HG02885 (cell line): ENCODE measurements at regions not wholly inside any gene's neighbourhood (a gene's known extent, or its start where the extent isn't known, plus 50 kb on each side); places are given as distances from the start of the nearest gene placed in this dataset.

ENCODE experiments used
- ATAC-seq: cut with Tn5 transposase; IDR thresholded peaks from one replicate; pipeline ENCODE4 v1.9.1; 2021; ENCODE audit warnings: mild to moderate bottlenecking; ENCODE audit not compliant: unreplicated experiment, poor library complexity

DNA sequence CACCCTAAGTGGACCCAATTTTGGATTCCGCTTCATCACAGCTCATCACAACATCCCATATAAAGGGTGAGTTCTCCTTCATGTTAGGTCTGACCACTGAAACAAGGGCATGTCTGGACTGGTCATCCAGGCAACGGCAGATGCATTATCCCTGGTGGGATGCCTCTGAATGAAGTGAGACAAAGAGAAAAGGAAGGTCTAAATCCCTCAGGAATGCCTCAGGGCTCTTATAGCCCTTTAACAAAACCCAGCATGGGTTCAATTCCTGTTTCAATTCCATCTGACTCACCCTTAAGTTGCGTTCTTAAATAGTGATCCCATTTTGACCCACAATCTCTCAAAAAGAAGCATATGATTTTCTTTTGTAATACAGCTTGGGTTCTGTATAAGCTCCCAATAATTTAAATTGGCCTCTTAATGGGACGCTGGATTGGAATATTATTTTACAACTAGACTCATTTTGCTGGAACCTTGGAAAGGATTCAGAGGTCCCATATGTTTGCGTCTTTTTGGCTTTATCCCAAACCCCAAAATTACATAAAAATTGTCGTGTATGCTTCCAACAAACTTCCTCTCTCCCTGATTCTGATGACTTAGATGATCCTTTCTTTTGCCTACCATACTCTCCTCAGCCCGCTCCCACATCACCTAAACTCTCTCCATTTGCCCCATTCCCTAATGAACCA, 287.4 kb upstream of the ZP4 start:
- ATAC-seq, result no peak

DNA sequence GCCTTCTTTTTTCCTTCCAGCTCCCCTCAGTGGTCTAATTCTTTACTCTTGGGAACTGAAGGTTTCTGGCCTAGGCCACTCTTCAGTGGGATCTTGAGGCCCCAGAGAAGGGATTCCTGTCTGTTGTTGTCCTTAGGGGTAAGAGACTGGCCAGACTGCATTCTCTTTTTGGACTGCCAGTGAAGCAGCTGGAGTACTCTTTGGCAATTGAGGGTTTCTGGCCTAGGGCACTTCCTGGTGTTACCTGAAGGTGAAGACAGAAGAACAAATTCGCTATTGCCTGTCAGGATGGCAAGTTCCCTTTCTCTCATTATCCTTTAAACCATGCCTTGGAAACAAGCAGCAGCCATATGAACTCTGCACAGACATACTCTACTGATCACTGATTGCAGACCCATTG, 286.6 kb upstream of the ZP4 start:
- ATAC-seq, result no peak

DNA sequence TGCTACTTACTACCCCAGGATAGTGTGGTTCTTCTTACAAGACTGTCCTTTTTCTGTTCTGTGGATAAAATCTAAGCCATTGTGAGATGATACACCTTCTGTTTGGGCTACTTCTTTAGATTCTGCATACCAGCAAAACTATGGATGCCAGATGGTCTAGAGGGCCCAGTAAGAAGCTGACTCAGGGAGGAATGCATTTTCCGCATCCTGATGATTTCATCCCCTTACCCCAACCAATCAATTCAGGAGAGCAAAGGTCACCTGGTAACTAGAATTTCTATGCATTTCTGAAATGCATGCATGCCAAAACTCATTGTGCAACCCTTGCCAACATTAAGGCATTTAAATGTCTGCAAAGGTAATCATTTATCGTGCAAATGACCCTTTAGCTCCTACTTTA, 285.7 kb upstream of the ZP4 start:
- ATAC-seq, result no peak

DNA sequence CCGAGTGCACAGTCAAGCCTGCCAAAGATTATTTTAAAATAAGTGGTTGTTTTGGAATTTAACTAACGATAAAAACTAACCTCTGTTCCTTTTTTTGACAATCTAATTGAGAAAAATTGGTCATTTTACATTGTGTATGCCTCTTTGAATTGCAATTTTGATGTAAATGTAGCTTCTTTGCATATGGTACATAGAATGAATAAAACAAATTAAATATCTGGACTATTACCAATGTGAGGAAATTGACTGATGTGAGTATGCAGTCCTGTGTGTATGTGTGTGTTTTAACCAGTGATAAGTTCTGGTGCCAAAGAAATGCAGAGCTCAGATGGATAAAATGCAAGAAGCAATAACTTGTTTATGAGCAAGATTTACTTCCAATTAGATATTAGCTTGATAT, 281.3 kb upstream of the ZP4 start:
- no peak for ATAC-seq

DNA sequence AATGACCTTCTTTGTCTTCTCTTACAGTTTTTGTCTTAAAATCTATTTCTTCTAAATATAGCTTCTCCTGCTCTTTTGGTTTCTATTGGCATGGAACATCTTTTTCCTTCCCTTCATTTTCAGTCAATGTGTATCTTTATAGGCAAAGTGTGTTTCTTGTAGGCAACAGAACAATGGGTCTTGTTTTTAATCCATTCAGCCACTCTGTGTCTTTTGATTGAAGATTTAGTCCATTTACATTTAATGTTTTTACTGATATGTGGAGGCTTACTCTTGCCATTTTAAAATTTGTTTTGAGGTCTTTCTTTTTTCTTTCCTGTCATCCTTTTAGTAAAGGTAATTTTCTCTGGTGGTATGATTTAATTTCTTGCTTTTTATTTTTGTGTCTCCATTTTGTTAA, 271.2 kb upstream of the ZP4 start:
- no peak for ATAC-seq

DNA sequence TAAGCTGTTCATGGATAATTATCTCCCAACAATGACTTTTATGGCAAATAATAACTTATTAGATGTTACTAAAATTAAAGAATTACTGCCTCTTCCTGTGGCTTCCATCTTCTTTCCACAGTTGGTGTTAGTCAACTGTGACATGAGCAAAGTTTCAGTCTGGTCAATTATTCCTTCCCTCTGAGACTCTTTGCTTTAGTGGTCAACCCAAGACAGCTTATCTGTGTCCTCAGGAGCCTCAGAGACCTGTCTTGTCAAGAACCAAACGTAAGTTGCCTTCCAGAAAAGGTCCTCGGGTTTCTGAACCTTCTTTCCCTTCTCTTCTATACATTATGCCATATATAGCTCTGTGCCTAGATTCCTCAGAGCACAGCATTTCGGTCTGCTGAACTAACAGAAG, 263.2 kb upstream of the ZP4 start:
- no peak for ATAC-seq

DNA sequence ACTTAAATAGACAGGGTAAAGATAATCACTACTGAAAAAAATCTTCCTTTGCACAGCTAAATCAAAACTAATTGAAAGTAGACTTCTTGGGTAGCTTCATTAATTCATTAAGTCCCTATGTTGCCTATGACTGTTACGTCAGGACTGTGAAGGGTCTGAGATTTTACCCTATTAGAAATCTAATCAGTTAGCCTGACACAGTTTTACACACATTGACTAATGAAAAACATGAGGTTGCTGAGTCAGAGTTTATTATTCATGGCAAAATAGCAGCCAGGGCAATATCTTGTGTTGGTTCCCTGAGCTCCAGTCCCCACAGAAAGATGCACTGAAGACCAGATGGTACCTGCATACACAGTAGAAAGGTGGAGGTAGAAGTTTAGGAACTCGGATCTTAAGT, 262.5 kb upstream of the ZP4 start:
- ATAC-seq, result no peak

DNA sequence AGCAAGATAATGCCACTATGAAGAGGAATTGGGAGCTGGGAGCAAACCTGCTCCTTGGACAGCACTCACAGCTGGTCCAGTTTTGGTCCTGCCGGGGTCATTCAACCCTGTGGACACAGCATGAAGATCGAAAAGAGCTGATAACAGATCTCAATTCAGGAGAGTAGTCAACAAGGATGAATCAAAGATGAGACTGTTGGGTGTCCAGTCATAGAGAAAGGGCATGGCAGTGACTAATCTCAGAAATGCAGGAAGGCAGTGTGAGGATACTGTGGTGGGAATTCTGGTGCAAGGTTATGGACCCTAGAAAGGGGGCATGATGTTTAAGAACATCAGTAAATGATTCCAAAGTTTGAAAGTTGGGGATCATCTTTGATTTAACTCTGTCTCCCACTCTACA, 261.4 kb upstream of the ZP4 start:
- ATAC-seq, result no peak

DNA sequence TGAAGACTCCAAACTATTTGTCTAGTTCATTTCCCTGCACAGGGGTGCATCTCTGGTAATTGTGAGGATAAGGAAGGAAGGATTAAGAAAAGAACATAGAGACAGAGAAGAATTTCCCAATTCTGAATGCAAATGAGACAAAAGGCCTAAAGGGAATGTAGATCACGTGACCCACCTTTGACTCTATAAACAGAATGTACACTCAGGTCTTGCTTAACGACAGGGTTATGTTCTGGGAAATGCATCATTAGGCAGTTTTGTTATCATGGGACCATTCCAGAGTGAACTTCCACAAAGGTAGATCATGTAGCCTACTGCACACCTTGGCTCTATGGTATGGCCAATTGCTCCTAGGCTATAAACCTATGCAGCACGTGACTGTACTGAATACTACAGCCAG, 252.3 kb upstream of the ZP4 start:
- ATAC-seq, result no peak

DNA sequence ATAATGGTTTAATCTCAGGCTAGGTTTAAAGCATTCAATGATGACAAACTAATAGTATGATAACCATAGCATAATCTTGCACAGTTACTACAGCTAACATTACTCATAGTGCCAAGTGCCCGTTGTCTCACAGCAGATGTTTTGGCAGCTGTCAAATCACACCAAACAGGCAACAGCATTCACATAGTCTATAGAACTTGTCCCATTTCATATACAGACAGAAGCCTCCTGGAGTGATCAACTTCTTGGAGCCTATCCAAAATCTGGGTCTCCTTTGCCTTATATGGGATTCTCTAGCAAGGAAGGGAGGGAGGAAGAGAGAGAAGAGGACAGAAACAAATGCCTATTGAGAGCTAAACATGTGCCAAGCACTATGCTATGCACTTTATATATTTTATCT, 250.6 kb upstream of the ZP4 start:
- ATAC-seq, result no peak

DNA sequence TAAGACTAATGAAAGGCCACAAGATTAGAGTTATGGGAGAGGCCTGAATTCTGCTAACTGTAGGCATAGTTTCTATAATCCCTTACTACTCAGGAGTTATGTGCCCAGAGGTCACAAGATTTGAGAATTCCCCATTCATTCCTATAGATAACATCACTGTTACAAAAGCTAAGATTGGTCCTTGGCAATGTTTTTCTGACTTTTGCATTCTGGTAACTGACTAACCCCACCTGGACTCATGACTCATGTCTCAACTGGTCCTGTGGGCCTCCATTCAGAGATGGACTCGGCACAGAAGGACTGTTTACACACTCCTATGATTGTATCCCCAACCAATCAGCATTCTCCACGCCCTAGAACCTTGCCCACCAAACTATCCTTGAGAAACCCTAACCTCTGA, 249.0 kb upstream of the ZP4 start:
- no peak for ATAC-seq

DNA sequence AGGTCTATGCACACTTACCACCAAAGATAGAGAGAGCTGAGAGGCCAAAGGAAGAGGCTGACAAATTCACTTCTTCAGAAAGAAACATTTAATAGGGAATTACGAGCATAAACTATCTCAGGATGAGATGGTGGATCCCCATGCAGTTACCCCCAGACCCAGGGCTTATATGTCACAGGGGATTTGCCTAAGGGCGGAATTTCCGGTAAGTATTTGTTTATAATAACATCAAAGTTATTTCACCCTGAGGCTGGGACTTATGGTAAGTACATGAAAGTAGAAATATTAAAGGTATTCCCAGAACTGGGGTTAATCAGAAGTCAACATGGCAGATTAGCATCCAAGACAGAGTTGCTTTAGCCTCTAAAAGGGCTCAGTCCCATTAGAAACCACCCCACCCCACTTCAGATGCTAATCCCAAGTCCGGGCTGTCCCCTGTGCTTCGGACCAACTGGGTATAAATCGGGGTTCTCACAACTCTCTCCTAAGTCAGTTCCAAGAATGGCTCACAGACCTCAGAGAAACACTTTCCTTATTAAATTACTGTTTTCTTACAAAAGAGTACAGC, 247.4 kb upstream of the ZP4 start:
- no peak for ATAC-seq

DNA sequence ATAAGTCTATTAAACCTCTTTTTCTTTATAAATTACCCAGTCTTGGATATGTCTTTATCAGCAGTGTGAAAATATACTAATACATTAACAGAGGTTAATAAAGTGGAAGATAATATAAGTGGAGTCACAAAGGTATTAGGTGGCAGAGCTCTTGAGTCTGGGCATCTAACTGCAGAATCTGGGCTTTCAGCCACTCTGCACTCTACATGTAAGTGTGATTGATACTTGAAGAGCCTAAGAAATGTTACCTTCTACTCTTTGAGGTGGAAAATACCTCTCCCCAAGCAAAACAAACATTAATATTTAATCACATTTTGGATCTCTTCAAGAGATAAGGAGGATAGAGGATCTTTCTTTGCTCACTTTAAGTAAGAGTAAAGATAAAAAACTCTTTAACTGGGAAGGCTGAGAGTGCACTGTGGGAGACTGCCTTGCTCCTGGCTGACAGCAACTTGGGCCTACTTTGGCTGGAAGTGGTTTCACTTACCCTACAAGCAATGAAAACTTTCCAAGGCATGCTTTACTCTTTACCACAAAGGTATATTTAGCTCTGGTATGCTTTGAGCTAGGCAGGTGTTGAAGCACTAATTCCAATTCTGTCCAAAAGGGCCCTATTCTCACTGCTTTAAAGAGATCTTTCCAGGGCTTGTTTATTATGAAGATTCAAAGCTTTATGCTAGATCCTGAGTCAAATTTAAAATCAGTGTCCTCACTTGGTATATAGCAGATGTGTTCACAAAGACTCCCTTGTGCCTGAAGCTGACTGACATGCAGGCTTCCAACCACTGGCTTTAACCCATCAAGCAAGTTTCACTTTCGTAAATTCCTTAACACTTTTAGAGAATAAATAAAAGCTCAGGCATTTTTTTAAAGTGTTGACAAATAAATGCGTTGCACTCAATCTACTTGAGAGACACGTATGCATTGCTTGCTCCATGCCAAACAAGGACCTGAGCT, 245.3 kb upstream of the ZP4 start:
- ATAC-seq, result no peak

DNA sequence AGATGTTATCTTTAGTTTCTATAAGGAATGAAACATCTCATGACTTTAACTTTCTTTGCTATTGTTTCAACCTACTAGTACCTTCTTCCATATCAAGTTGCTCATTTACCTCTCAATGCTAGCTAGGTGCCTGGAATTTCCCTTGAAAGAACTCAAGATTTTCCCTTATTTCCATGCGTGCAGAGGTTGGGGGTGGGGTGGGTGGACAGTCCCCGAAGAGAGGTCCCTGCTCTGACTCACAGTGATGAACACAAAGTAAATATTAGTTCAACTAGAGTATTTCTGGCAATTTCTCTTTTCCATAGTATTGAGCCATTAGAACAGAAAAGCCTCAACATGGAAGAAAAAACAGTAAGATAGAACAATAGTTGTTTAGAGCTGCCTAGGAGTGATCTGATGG, 239.0 kb upstream of the ZP4 start:
- ATAC-seq, result no peak

DNA sequence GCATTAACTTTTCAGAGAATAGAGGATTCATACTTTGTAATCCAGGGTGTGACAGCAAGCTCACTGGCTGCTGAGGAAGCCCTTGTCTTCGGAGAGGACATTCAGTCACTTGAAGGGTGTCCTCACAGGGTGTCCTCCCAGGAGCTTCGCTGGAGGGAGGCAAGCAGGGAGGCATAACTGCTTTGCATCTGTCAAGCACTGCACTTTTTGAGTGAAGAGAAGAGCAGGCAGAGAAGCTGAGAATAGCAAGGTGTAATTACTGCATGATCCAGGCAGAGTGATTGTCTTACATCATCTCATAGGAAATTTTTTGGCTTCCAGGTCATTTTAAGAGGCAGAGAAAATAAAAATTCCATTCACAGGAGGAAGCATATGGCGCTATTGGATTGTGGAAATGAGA, 232.5 kb upstream of the ZP4 start:
- no peak for ATAC-seq

DNA sequence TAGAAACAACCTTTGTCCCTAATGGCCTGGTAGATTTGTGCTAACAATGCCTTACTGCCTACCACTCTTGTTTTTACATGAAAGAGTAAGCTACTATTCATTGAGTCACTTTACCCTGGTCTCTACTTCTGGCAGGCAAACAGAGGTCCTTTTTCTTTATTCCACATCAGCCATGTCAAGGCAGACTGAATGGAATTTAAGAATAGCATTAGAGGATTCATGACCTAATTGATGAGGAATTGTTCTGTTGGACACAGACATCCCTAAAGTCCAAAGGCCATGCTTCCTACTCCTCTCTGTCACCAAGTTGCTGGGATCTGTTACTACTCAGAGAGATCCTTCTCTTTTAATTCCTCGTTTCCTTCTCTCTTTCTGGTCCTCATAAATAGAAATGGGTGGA, 229.1 kb upstream of the ZP4 start:
- ATAC-seq, result no peak

DNA sequence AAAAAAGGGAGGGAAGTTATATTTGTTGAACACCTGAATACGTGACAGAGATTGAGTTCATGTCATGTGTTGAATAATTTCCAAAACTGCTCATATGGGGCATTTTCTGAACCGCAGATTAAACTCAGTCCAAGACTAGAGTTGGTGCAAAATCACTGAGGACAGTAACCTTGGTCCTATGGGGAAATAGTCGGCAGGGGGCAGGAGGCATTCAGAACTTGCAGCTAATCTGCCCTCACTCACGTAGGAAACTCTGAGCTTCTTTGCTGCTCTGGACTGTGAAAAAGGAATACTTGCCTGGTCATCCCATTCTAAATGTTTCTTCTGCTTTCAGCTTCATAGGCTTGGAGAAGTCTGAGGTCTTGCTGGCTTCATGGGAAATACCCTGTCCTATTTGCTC, 228.3 kb upstream of the ZP4 start:
- ATAC-seq, result no peak

DNA sequence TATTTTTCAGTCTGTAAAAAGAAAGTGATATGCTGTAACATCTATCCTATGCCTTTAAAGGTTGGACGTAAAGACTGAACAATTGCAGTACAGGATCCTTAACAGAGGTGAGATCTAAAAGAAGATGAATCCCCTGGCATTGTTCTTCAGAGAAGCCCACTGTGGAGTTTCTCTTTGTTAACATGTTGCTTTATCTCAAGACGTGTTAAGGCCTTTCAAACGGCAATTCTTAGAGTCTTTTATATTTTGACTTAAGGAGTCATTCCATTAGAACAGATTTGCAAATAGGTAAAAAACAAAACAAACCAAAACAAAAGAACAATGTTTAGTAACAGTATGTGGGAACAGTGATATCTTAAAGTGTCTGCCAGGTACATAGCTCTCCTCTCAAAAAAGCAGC, 225.1 kb upstream of the ZP4 start:
- no peak for ATAC-seq

DNA sequence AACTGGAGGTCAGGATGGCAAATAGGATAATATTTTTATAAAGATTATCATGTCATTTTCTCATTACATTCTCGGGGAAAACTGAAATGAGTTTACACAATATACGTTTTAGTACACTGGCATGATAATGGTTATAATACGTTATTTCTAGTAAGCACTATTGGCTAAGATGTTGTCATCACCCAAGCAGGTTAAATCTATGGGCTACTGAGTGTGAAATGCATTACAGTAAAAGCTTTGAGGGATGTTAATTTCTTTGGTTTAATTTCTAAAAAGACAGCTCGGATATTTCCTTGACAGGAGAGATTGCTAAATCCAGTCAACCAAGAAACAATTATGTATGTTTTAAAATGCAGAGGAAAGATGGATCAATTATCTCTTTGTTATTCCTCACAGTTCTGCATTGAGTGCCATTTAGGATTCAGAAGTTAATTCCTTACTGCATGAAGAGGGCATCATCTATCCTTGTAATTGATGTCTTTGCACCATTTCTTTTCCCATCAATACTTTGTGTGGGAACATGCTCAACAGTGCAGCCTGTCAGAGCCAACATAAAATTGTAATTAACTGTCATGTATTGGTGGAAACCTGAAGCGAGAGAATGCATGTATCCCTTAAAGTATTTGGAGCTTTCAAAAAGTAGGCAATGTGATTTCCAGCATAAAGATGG, 222.4 kb upstream of the ZP4 start:
- no peak for ATAC-seq

DNA sequence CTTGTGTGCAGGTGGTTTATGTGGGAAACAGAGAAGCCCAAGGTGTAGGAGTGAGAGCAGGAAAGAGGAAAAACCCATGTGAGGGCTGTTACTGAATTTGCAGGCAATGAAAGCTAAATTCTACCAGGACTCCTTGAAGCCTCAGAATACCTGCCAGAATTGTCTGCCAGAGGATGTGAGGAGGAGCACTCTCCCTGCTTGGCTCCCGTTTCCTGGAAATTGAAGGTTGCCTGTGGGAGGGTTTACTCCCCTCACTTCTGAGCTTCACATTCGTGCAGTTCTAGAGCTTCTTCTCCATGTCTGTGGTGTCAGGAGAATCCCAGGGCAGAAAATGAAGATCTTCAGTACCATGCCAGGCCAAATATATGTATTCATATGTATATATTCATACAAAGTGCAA, 220.8 kb upstream of the ZP4 start:
- ATAC-seq, result no peak

DNA sequence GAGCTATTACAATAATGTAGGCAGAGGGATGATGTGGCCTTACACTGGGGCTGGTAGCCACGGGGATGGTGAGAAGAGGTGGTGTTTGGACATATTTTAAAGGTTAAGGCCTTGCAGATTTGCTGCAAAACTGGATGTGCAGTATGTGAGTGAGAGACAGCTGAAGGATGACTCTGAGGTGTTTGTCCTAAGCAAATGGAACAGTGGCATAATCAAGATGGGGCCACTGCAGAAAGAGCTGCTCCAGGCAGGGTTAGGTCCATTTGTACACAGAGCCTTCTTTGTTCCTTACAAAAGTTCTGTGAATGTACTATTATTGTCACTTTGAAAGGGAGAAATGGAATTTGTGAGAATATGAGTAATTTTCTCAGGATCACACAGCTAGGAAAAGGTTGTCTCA, 220.4 kb upstream of the ZP4 start:
- ATAC-seq, result no peak
